VCaP (cell line): ENCODE measurements at regions not wholly inside any gene's neighbourhood (a gene's known extent, or its start where the extent isn't known, plus 50 kb on each side); places are given as distances from the start of the nearest gene placed in this dataset.

ENCODE experiments used
- H3K27ac ChIP-seq: fragments of 450-650 bp; 2 replicates; pipeline ENCODE4 v1.5.1; 2017
- CTCF ChIP-seq: fragments of 450-650 bp; conservative IDR thresholded peaks from 2 replicates; pipeline ENCODE4 v1.5.1; 2017; ENCODE audit warnings: mild to moderate bottlenecking, moderate library complexity

- no peak for TF ChIP-seq CTCF
- no peak overlapping the region for H3K27ac ChIP-seq
Observed at GRCh38 chr17:62870552-62870971, 62.4 kb upstream of the MARCHF10 start.

- no peak for TF ChIP-seq CTCF
- H3K27ac ChIP-seq, result no peak overlapping the region
Observed at GRCh38 chr17:62870030-62870541, 62.0 kb upstream of the MARCHF10 start.

- no peak overlapping the region for H3K27ac ChIP-seq
- TF ChIP-seq CTCF, result no peak
Observed at GRCh38 chr17:62868723-62869122, 60.6 kb upstream of the MARCHF10 start.

GRCh38 chr17:62868008-62868407 lies 59.9 kb upstream of the MARCHF10 start:
- TF ChIP-seq CTCF, result no peak
- H3K27ac ChIP-seq, result no peak overlapping the region

- TF ChIP-seq CTCF, result no peak
Observed at GRCh38 chr17:62867303-62867702, 59.2 kb upstream of the MARCHF10 start.

GRCh38 chr17:62866471-62866870 lies 58.4 kb upstream of the MARCHF10 start:
- no peak for TF ChIP-seq CTCF
- no peak overlapping the region for H3K27ac ChIP-seq

More at GRCh38 chr17:62867303-62867702, 59.2 kb upstream of the MARCHF10 start:
- no peak overlapping the region for H3K27ac ChIP-seq

GRCh38 chr17:62865586-62865985 lies 57.5 kb upstream of the MARCHF10 start:
- no peak for TF ChIP-seq CTCF

More at GRCh38 chr17:62865586-62865985, 57.5 kb upstream of the MARCHF10 start:
- H3K27ac ChIP-seq, result no peak overlapping the region
